Neural progenitor cell (in vitro differentiated cells): ENCODE measurements at regions not wholly inside any gene's neighbourhood (a gene's known extent, or its start where the extent isn't known, plus 50 kb on each side); places are given as distances from the start of the nearest gene placed in this dataset.
A peak's percentile ranks its signal among the peaks of the same experiment; 100 is the strongest.

Experiments used
- DNase-seq: peaks from one replicate; pipeline ENCODE4 v3.0.0-alpha.2; 2016; ENCODE audit warnings: low spot score
- H2AFZ ChIP-seq: fragments of 200-600 bp; sonication (generic); replicated peaks from 2 replicates; pipeline ENCODE4 v1.6.1; 2016; ENCODE audit warnings: antibody characterized with exemption
- H3F3A ChIP-seq: fragments of 200-600 bp; sonication (generic); 2 replicates; pipeline ENCODE4 v1.6.1; 2016; ENCODE audit warnings: antibody characterized with exemption, low read depth
- H3K27ac ChIP-seq: fragments of 200-600 bp; sonication (generic); 2 replicates; pipeline ENCODE4 v1.5.1; 2016; ENCODE audit warnings: mild to moderate bottlenecking
- H3K27me3 ChIP-seq: fragments of 200-600 bp; sonication (generic); 2 replicates; pipeline ENCODE4 v1.6.1; 2016; ENCODE audit warnings: mild to moderate bottlenecking, moderate library complexity
- H3K36me3 ChIP-seq: fragments of 200-600 bp; sonication (generic); 2 replicates; pipeline ENCODE4 v1.5.1; 2016
- H3K4me1 ChIP-seq: fragments of 200-600 bp; sonication (generic); 2 replicates; pipeline ENCODE4 v1.6.1; 2016; ENCODE audit warnings: mixed run types
- H3K4me2 ChIP-seq: fragments of 200-600 bp; sonication (generic); 2 replicates; pipeline ENCODE4 v1.6.1; 2016
- H3K4me3 ChIP-seq: fragments of 200-600 bp; sonication (generic); 2 replicates; pipeline ENCODE4 v1.5.1; 2016
- H3K79me2 ChIP-seq: fragments of 200-600 bp; sonication (generic); 2 replicates; pipeline ENCODE4 v1.6.1; 2016; ENCODE audit warnings: low read depth
- H3K9ac ChIP-seq: fragments of 200-600 bp; sonication (generic); 2 replicates; pipeline ENCODE4 v1.6.1; 2016
- H3K9me3 ChIP-seq: fragments of 200-600 bp; sonication (generic); 2 replicates; pipeline ENCODE4 v1.5.1; 2016; ENCODE audit warnings: low read depth
- H4K20me1 ChIP-seq: fragments of 200-600 bp; sonication (generic); 2 replicates; pipeline ENCODE4 v1.6.1; 2016; ENCODE audit warnings: low read depth
- H3K27ac Mint-ChIP-seq: 3 replicates; pipeline ENCODE4 v1.8.0; 2021; ENCODE audit warnings: mixed read lengths
- H3K27me3 Mint-ChIP-seq: 2 replicates; pipeline ENCODE4 v1.8.0; 2022; ENCODE audit warnings: low read depth, mild to moderate bottlenecking, inconsistent platforms, moderate library complexity, mixed read lengths; ENCODE audit not compliant: insufficient read depth
- H3K36me3 Mint-ChIP-seq: 3 replicates; pipeline ENCODE4 v1.8.0; 2021; ENCODE audit warnings: mixed read lengths
- H3K4me1 Mint-ChIP-seq: 3 replicates; pipeline ENCODE4 v1.8.0; 2021; ENCODE audit warnings: mixed read lengths
- H3K4me3 Mint-ChIP-seq: 3 replicates; pipeline ENCODE4 v1.8.0; 2021; ENCODE audit warnings: mild to moderate bottlenecking, moderate library complexity, mixed read lengths
- H3K9me3 Mint-ChIP-seq: 3 replicates; pipeline ENCODE4 v1.8.0; 2020; ENCODE audit warnings: mixed read lengths
- CTCF ChIP-seq: fragments of 200-600 bp; sonication (generic); IDR thresholded peaks from 2 replicates; pipeline ENCODE4 v1.5.1; 2017; ENCODE audit warnings: antibody characterized with exemption, mild to moderate bottlenecking
- EZH2 ChIP-seq: fragments of 200-600 bp; sonication (generic); IDR thresholded peaks from 2 replicates; pipeline ENCODE4 v1.6.1; 2017; ENCODE audit warnings: antibody characterized with exemption, mild to moderate bottlenecking, moderate library complexity
- EZH2phosphoT487 ChIP-seq: fragments of 200-600 bp; sonication (generic); IDR thresholded peaks from 2 replicates; pipeline ENCODE4 v1.6.1; 2017; ENCODE audit warnings: antibody characterized with exemption

DNA sequence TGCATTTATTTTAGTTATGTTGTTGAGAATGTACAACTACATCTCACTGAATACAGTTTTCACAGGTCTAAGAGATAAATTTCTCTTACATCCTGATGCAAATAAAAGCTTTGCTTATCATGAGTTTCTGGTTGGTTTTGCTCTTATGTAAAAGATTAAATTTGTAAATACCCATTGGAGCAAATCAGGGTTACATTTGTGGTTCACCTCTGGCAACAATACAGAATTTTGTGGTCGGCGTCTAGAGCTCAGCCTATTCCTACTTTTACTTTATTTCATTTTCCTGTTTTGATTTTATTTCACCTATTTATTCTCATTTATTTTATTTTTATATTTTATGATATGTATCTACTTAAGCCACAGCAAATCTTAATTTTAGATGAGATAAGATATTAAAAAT, 271.9 kb upstream of the MARCKS start:
- peaks cover 51% of the 10 kb centered on the region for H3K4me1 Mint-ChIP-seq

DNA sequence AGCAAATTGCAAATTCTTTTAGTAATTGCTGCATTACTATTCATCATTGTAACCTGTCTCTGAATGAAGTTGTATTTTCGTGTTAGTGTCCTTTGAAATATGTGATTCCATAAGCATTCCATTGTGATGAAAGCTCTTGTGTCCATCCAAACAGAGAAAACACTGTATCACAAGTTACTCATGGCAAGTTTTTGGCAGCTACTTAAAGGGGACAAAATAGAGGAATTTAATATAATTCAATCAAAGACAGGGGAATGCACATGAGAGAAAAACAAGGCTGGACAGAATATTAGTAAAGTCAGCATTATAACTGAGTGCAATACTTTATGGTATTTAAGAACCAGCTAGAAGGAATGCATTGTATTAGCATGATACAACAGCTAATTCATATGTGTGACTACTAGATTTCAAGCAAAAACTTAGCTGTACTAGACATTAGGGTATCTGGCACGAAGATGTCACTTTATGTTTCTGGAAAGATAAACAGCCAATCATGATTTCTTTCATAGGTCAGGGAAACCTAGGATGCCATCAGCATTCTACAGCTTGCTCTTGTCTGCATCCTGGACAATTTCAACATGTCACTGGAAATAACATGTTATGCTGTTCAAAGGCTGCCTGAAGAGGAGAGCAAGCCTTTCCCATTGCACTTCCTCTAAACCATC, 270.6 kb upstream of the MARCKS start:
- TF ChIP-seq EZH2phosphoT487 (no peak), CTCF (no peak), EZH2 (no peak)
- Histone ChIP-seq H3K9me3 (no peaks in the 10 kb centered on the region), H2AFZ (peak overlapping the region; percentile 68), H3K36me3 (no peaks in the 10 kb centered on the region), H3K4me2 (peak overlapping the region; percentile 86), H3K27me3 (no peaks in the 10 kb centered on the region), H4K20me1 (no peaks in the 10 kb centered on the region), H3K9ac (no peak overlapping the region), H3F3A (peaks cover 21% of the 10 kb centered on the region), H3K79me2 (no peaks in the 10 kb centered on the region), H3K4me3 (peak overlapping the region; percentile 44), H3K27ac (peak overlapping the region; percentile 77), H3K4me1 (peaks cover 49% of the 10 kb centered on the region)
- peaks cover 63% of the 10 kb centered on the region for H3K4me1 Mint-ChIP-seq
- H3K9me3 Mint-ChIP-seq = peaks cover 8% of the 10 kb centered on the region
- DNase-seq = no peak
- peaks cover 2% of the 10 kb centered on the region for H3K36me3 Mint-ChIP-seq
- H3K4me3 Mint-ChIP-seq = peak overlapping the region; percentile 79
- H3K27me3 Mint-ChIP-seq = peaks cover 4% of the 10 kb centered on the region
- peak overlapping the region; percentile 99 for H3K27ac Mint-ChIP-seq

More for the DNA sequence above, 271.9 kb upstream of the MARCKS start:
- H3K36me3 Mint-ChIP-seq = peaks cover 8% of the 10 kb centered on the region
- no peak for TF ChIP-seq CTCF
- TF ChIP-seq EZH2 = no peak
- TF ChIP-seq EZH2phosphoT487 = no peak
- H3K36me3 ChIP-seq = no peaks in the 10 kb centered on the region
- H4K20me1 ChIP-seq = no peaks in the 10 kb centered on the region
- no peaks in the 10 kb centered on the region for H3K79me2 ChIP-seq
- DNase-seq = no peak
- H3K9me3 Mint-ChIP-seq = peaks cover 10% of the 10 kb centered on the region
- no peak overlapping the region for H3K4me3 ChIP-seq
- H3K27ac ChIP-seq = peak overlapping the region; percentile 75
- H3K4me3 Mint-ChIP-seq = no peak overlapping the region
- no peak overlapping the region for H3K9ac ChIP-seq
- peaks cover 21% of the 10 kb centered on the region for H3F3A ChIP-seq
- H3K27me3 Mint-ChIP-seq = no peaks in the 10 kb centered on the region
- H3K4me1 ChIP-seq = peaks cover 46% of the 10 kb centered on the region
- no peaks in the 10 kb centered on the region for H3K27me3 ChIP-seq
- no peaks in the 10 kb centered on the region for H3K9me3 ChIP-seq
- H2AFZ ChIP-seq = no peak overlapping the region
- no peak overlapping the region for H3K27ac Mint-ChIP-seq
- H3K4me2 ChIP-seq = peak overlapping the region; percentile 5

- Mint-ChIP-seq H3K4me1 (peaks cover 69% of the 10 kb centered on the region), H3K27ac (peak overlapping the region; percentile 99), H3K27me3 (peaks cover 4% of the 10 kb centered on the region), H3K4me3 (peak overlapping the region; percentile 79), H3K9me3 (peaks cover 4% of the 10 kb centered on the region), H3K36me3 (peaks cover 2% of the 10 kb centered on the region)
- Histone ChIP-seq H3F3A (peaks cover 24% of the 10 kb centered on the region), H3K27me3 (no peaks in the 10 kb centered on the region), H3K27ac (peak overlapping the region; percentile 77), H3K36me3 (no peaks in the 10 kb centered on the region), H3K4me2 (peak overlapping the region; percentile 86), H3K4me1 (peaks cover 55% of the 10 kb centered on the region), H3K79me2 (no peaks in the 10 kb centered on the region), H3K9me3 (no peaks in the 10 kb centered on the region), H2AFZ (peak overlapping the region; percentile 68), H3K9ac (no peak overlapping the region), H3K4me3 (peak overlapping the region; percentile 44), H4K20me1 (no peaks in the 10 kb centered on the region)
- DNase-seq = peak; percentile 90
- TF ChIP-seq EZH2 = no peak
- TF ChIP-seq EZH2phosphoT487 = no peak
- no peak for TF ChIP-seq CTCF
Observed at GRCh38 chr6:113587078-113587699, 270.0 kb upstream of the MARCKS start.
